GM23338 (cell line): ENCODE measurements at regions not wholly inside any gene's neighbourhood (a gene's known extent, or its start where the extent isn't known, plus 50 kb on each side); places are given as distances from the start of the nearest gene placed in this dataset.

Source experiments
- ATAC-seq: fragments of 200-7000 bp; cut with Tn5 transposase; 3 replicates; pipeline ENCODE4 v1.9.1; 2020
- DNase-seq: peaks from one replicate; pipeline ENCODE4 v3.0.0-alpha.2; 2015; ENCODE audit warnings: low spot score
- H2AFZ ChIP-seq: fragments of 200-600 bp; sonication (generic); 2 replicates; pipeline ENCODE4 v1.8.0; 2016; ENCODE audit warnings: antibody characterized with exemption, mild to moderate bottlenecking, moderate library complexity
- H3F3A ChIP-seq: fragments of 200-600 bp; sonication (generic); replicated peaks from 2 replicates; pipeline ENCODE4 v1.8.0; 2017; ENCODE audit warnings: antibody characterized with exemption, mixed run types, low read depth
- H3K27ac ChIP-seq: fragments of 200-600 bp; sonication (generic); 2 replicates; pipeline ENCODE4 v1.6.1; 2016; ENCODE audit warnings: low read depth
- H3K27me3 ChIP-seq: fragments of 200-600 bp; sonication (generic); 2 replicates; pipeline ENCODE4 v1.8.0; 2016; ENCODE audit warnings: mild to moderate bottlenecking, mixed run types, moderate library complexity; ENCODE audit not compliant: insufficient read depth
- H3K36me3 ChIP-seq: fragments of 200-600 bp; sonication (generic); 2 replicates; pipeline ENCODE4 v1.8.0; 2016; ENCODE audit warnings: mild to moderate bottlenecking; ENCODE audit not compliant: insufficient read depth
- H3K4me1 ChIP-seq: fragments of 200-600 bp; sonication (generic); 2 replicates; pipeline ENCODE4 v1.8.0; 2016; ENCODE audit warnings: mild to moderate bottlenecking, moderate library complexity; ENCODE audit not compliant: insufficient read depth
- H3K4me2 ChIP-seq: fragments of 200-600 bp; sonication (generic); 2 replicates; pipeline ENCODE4 v1.7.1; 2017; ENCODE audit warnings: mixed run types
- H3K4me3 ChIP-seq: fragments of 200-600 bp; sonication (generic); 2 replicates; pipeline ENCODE4 v1.6.1; 2016; ENCODE audit warnings: mixed run types
- H3K79me2 ChIP-seq: fragments of 200-600 bp; sonication (generic); replicated peaks from 2 replicates; pipeline ENCODE4 v1.8.0; 2017; ENCODE audit warnings: mild to moderate bottlenecking; ENCODE audit not compliant: insufficient read depth
- H3K9me2 ChIP-seq: fragments of 200-600 bp; sonication (generic); 2 replicates; pipeline ENCODE4 v1.8.0; 2017; ENCODE audit not compliant: insufficient read depth
- H4K20me1 ChIP-seq: fragments of 200-600 bp; sonication (generic); replicated peaks from 2 replicates; pipeline ENCODE4 v1.8.0; 2017; ENCODE audit warnings: mild to moderate bottlenecking; ENCODE audit not compliant: insufficient read depth
- H3K27ac Mint-ChIP-seq: 2 replicates; pipeline ENCODE4 v1.8.0; 2020; ENCODE audit warnings: inconsistent platforms, mild to moderate bottlenecking, moderate library complexity, mixed read lengths
- H3K27me3 Mint-ChIP-seq: 3 replicates; pipeline ENCODE4 v1.8.0; 2022; ENCODE audit warnings: low read depth, mild to moderate bottlenecking, moderate library complexity, mixed read lengths, inconsistent platforms; ENCODE audit not compliant: insufficient read depth, poor library complexity
- H3K36me3 Mint-ChIP-seq: 3 replicates; pipeline ENCODE4 v1.8.0; 2021; ENCODE audit warnings: low read depth, mild to moderate bottlenecking, inconsistent platforms, moderate library complexity, mixed read lengths
- H3K4me1 Mint-ChIP-seq: 3 replicates; pipeline ENCODE4 v1.8.0; 2020; ENCODE audit warnings: mild to moderate bottlenecking, inconsistent platforms, mixed read lengths
- H3K4me3 Mint-ChIP-seq: 3 replicates; pipeline ENCODE4 v1.8.0; 2021; ENCODE audit warnings: moderate library complexity, mild to moderate bottlenecking, inconsistent platforms, mixed read lengths
- H3K9me3 Mint-ChIP-seq: 3 replicates; pipeline ENCODE4 v1.8.0; 2020; ENCODE audit warnings: moderate library complexity, mild to moderate bottlenecking, inconsistent platforms, mixed read lengths
- CREB1 ChIP-seq: fragments of 250-450 bp; sonication (Bioruptor Pico); IDR thresholded peaks from 2 replicates; pipeline ENCODE4 v1.5.0; 2020; ENCODE audit warnings: low read depth, mild to moderate bottlenecking, moderate library complexity
- CTCF ChIP-seq, 2 experiments: fragments of 200-600 bp in 1 of 2; sonication (generic) in 1 of 2; conservative IDR thresholded peaks; 2 replicates each; pipeline versions ENCODE4 v1.5.1 to v1.6.1; 2016 to 2017; ENCODE audit warnings: antibody characterized with exemption in 2 of 2, low read depth in 2 of 2, mild to moderate bottlenecking in 2 of 2, moderate library complexity in 1 of 2
- ETS1 ChIP-seq: IDR thresholded peaks from 2 replicates; pipeline ENCODE4 v1.6.1; 2016; ENCODE audit warnings: antibody characterized with exemption
- EZH2 ChIP-seq: fragments of 200-600 bp; sonication (generic); IDR thresholded peaks from one replicate; pipeline ENCODE4 v1.8.0; 2017; ENCODE audit warnings: antibody characterized with exemption, mild to moderate bottlenecking, low read depth; ENCODE audit not compliant: unreplicated experiment
- EZH2phosphoT487 ChIP-seq: fragments of 200-600 bp; sonication (generic); IDR thresholded peaks from one replicate; pipeline ENCODE4 v1.8.1; 2018; ENCODE audit warnings: antibody characterized with exemption; ENCODE audit not compliant: unreplicated experiment
- JUNB ChIP-seq: IDR thresholded peaks from one replicate; pipeline ENCODE4 v1.6.1; 2016; ENCODE audit warnings: antibody characterized with exemption; ENCODE audit not compliant: unreplicated experiment
- NANOG ChIP-seq: IDR thresholded peaks from 2 replicates; pipeline ENCODE4 v1.6.1; 2016; ENCODE audit warnings: antibody characterized with exemption, borderline replicate concordance
- POLR2AphosphoS5 ChIP-seq: IDR thresholded peaks from 2 replicates; pipeline ENCODE4 v1.6.1; 2016; ENCODE audit warnings: antibody characterized with exemption, low read depth
- REST ChIP-seq: IDR thresholded peaks from one replicate; pipeline ENCODE4 v1.6.1; 2018; ENCODE audit warnings: antibody characterized with exemption; ENCODE audit not compliant: unreplicated experiment
- STAT1 ChIP-seq: IDR thresholded peaks from one replicate; pipeline ENCODE4 v1.6.1; 2016; ENCODE audit warnings: antibody characterized with exemption; ENCODE audit not compliant: unreplicated experiment
- ZNF114 ChIP-seq: fragments of 250-450 bp; sonication (Bioruptor Pico); IDR thresholded peaks from 2 replicates; pipeline ENCODE4 v1.5.0; 2020; ENCODE audit warnings: mild to moderate bottlenecking, moderate library complexity
- ZNF331 ChIP-seq: fragments of 250-450 bp; sonication (Bioruptor Pico); IDR thresholded peaks from 2 replicates; pipeline ENCODE4 v1.5.0; 2020; ENCODE audit warnings: low read depth, mild to moderate bottlenecking, moderate library complexity
- ZNF462 ChIP-seq: fragments of 250-450 bp; sonication (Bioruptor Pico); IDR thresholded peaks from 2 replicates; pipeline ENCODE4 v1.5.0; 2020; ENCODE audit warnings: mild to moderate bottlenecking, moderate library complexity

GRCh38 chr10:33743429-33743857, 409.0 kb upstream of the NRP1 start:
- no peaks in the 10 kb centered on the region for H3K36me3 Mint-ChIP-seq
- Histone ChIP-seq H3K36me3 (0 out of 2 replicates have a peak, but pooled peaks cover 3% of the 10 kb centered on the region), H3F3A (no peaks in the 10 kb centered on the region)

More at GRCh38 chr10:33743429-33743857, 409.0 kb upstream of the NRP1 start:
- Mint-ChIP-seq H3K27me3 (no peaks in the 10 kb centered on the region), H3K27ac (no peak overlapping the region), H3K4me1 (no peaks in the 10 kb centered on the region), H3K4me3 (no peak overlapping the region), H3K9me3 (no peaks in the 10 kb centered on the region)
- Histone ChIP-seq H3K27ac (no peak overlapping the region), H3K79me2 (no peaks in the 10 kb centered on the region), H3K9me2 (no peaks in the 10 kb centered on the region; the same call in 1 of the 2 replicates), H3K27me3 (no peaks in the 10 kb centered on the region), H2AFZ (no peak overlapping the region), H4K20me1 (no peaks in the 10 kb centered on the region), H3K4me1 (no peaks in the 10 kb centered on the region), H3K4me3 (no peak overlapping the region), H3K4me2 (no peak overlapping the region)
- no peak for ATAC-seq
- no peak for TF ChIP-seq JUNB
- no peak for TF ChIP-seq REST
- TF ChIP-seq ETS1 = no peak
- no peak for TF ChIP-seq ZNF331 (CRISPR knock-in tag)
- TF ChIP-seq CREB1 (CRISPR knock-in tag) = no peak
- TF ChIP-seq ZNF462 (CRISPR knock-in tag) = no peak
- TF ChIP-seq STAT1 = no peak
- no peak for TF ChIP-seq ZNF114 (CRISPR knock-in tag)
- TF ChIP-seq EZH2phosphoT487 = no peak
- TF ChIP-seq EZH2 = no peak
- no peak for TF ChIP-seq POLR2AphosphoS5
- TF ChIP-seq NANOG = no peak
- TF ChIP-seq CTCF (conservative IDR thresholded peaks at IDR 0.05; ENCODE audit: low read depth in 2 of 2) = no peak
- no peak for DNase-seq
